H9 (cell line): ENCODE measurements at regions not wholly inside any gene's neighbourhood (a gene's known extent, or its start where the extent isn't known, plus 50 kb on each side); places are given as distances from the start of the nearest gene placed in this dataset.

Experiments
- DNase-seq: peaks from one replicate; pipeline ENCODE4 v3.0.0-alpha.2; 2017
- H2AFZ ChIP-seq: one replicate; pipeline ENCODE4 v1.6.1; 2013; ENCODE audit warnings: mild to moderate bottlenecking, low read length, control low read depth, moderate library complexity
- H2AK5ac ChIP-seq: 2 replicates; pipeline ENCODE4 v1.6.1; 2013; ENCODE audit warnings: low read length, control low read depth, mixed read lengths; ENCODE audit not compliant: insufficient read length
- H2BK120ac ChIP-seq: one replicate; pipeline ENCODE4 v1.6.1; 2013; ENCODE audit warnings: low read depth, mild to moderate bottlenecking, low read length, control low read depth, inconsistent platforms; ENCODE audit not compliant: poor library complexity, severe bottlenecking
- H2BK12ac ChIP-seq: 2 replicates; pipeline ENCODE4 v1.6.1; 2013; ENCODE audit warnings: low read length, control low read depth, mixed read lengths, low read depth; ENCODE audit not compliant: insufficient read length
- H2BK15ac ChIP-seq: 2 replicates; pipeline ENCODE4 v1.6.1; 2013; ENCODE audit warnings: low read depth, low read length, control low read depth
- H2BK20ac ChIP-seq: one replicate; pipeline ENCODE4 v1.6.1; 2013; ENCODE audit warnings: low read depth, mild to moderate bottlenecking, low read length, control low read depth, inconsistent platforms; ENCODE audit not compliant: poor library complexity, severe bottlenecking
- H2BK5ac ChIP-seq: 2 replicates; pipeline ENCODE4 v1.6.1; 2013; ENCODE audit warnings: low read length, control low read depth, mixed read lengths; ENCODE audit not compliant: insufficient read length
- H3K14ac ChIP-seq: 2 replicates; pipeline ENCODE4 v1.6.1; 2013; ENCODE audit warnings: low read length, control low read depth; ENCODE audit not compliant: insufficient read depth
- H3K18ac ChIP-seq: 2 replicates; pipeline ENCODE4 v1.6.1; 2013; ENCODE audit warnings: low read depth, mild to moderate bottlenecking, mixed read lengths, low read length, control low read depth; ENCODE audit not compliant: insufficient read length
- H3K23ac ChIP-seq: 2 replicates; pipeline ENCODE4 v1.6.1; 2013; ENCODE audit warnings: low read length, control low read depth, mixed read lengths, low read depth; ENCODE audit not compliant: insufficient read length
- H3K23me2 ChIP-seq: 2 replicates; pipeline ENCODE4 v1.6.1; 2013; ENCODE audit warnings: low read depth, mild to moderate bottlenecking, mixed read lengths, low read length, control low read depth; ENCODE audit not compliant: insufficient read length, poor library complexity, severe bottlenecking
- H3K27ac ChIP-seq: 2 replicates; pipeline ENCODE4 v1.5.1; 2013; ENCODE audit warnings: low read length, control low read depth, mixed read lengths, low read depth; ENCODE audit not compliant: insufficient read length
- H3K27me3 ChIP-seq: 2 replicates; pipeline ENCODE4 v1.6.1; 2013; ENCODE audit warnings: low read length, control low read depth, inconsistent platforms; ENCODE audit not compliant: insufficient read depth
- H3K4ac ChIP-seq: 2 replicates; pipeline ENCODE4 v1.6.1; 2013; ENCODE audit warnings: low read depth, mild to moderate bottlenecking, control low read depth, inconsistent platforms, low read length, moderate library complexity
- H3K4me1 ChIP-seq: 2 replicates; pipeline ENCODE4 v1.6.1; 2013; ENCODE audit warnings: low read length, control low read depth, inconsistent platforms; ENCODE audit not compliant: insufficient read depth
- H3K4me2 ChIP-seq: 2 replicates; pipeline ENCODE4 v1.6.1; 2013; ENCODE audit warnings: low read length, control low read depth, mixed read lengths; ENCODE audit not compliant: insufficient read length, insufficient read depth
- H3K56ac ChIP-seq: 2 replicates; pipeline ENCODE4 v1.6.1; 2013; ENCODE audit warnings: low read depth, mild to moderate bottlenecking, mixed read lengths, low read length, control low read depth; ENCODE audit not compliant: insufficient read length
- H3K79me1 ChIP-seq: 2 replicates; pipeline ENCODE4 v1.6.1; 2013; ENCODE audit warnings: low read depth, mild to moderate bottlenecking, moderate library complexity, low read length, control low read depth, inconsistent platforms; ENCODE audit not compliant: insufficient read depth, poor library complexity, severe bottlenecking
- H3K79me2 ChIP-seq: 2 replicates; pipeline ENCODE4 v1.6.1; 2013; ENCODE audit warnings: low read length, control low read depth, inconsistent platforms; ENCODE audit not compliant: insufficient read depth
- H3K9ac ChIP-seq: 2 replicates; pipeline ENCODE4 v1.6.1; 2013; ENCODE audit warnings: low read length, control low read depth, mixed read lengths; ENCODE audit not compliant: insufficient read length; ENCODE audit errors: extremely low read depth
- H3K9me3 ChIP-seq: one replicate; pipeline ENCODE4 v1.6.1; 2013; ENCODE audit warnings: low read depth, low read length, inconsistent platforms; ENCODE audit not compliant: control insufficient read depth
- H3T11ph ChIP-seq: one replicate; pipeline ENCODE4 v1.6.1; 2013; ENCODE audit warnings: mild to moderate bottlenecking, low read length, control low read depth, inconsistent platforms
- H4K20me1 ChIP-seq: one replicate; pipeline ENCODE4 v1.6.1; 2013; ENCODE audit not compliant: control insufficient read depth, insufficient read length, insufficient read depth
- H4K5ac ChIP-seq: 2 replicates; pipeline ENCODE4 v1.6.1; 2013; ENCODE audit warnings: low read depth, mild to moderate bottlenecking, mixed read lengths, low read length, control low read depth; ENCODE audit not compliant: insufficient read length
- H4K8ac ChIP-seq: replicated peaks from 2 replicates; pipeline ENCODE4 v1.6.1; 2013; ENCODE audit warnings: low read length, control low read depth, mixed read lengths, low read depth; ENCODE audit not compliant: insufficient read length
- H4K91ac ChIP-seq: 2 replicates; pipeline ENCODE4 v1.6.1; 2013; ENCODE audit warnings: low read depth, mild to moderate bottlenecking, moderate library complexity, mixed read lengths, low read length, control low read depth; ENCODE audit not compliant: insufficient read length
- H3K27ac Mint-ChIP-seq, 3 experiments: 2 replicates in 2 of 3; 3 replicates in 1 of 3; pipeline ENCODE4 v1.8.0; 2020 to 2021; ENCODE audit warnings: mixed read lengths in 3 of 3, mild to moderate bottlenecking in 1 of 3, moderate library complexity in 1 of 3
- H3K27me3 Mint-ChIP-seq: 2 replicates; pipeline ENCODE4 v1.8.0; 2021; ENCODE audit warnings: low read depth, mild to moderate bottlenecking, moderate library complexity, mixed read lengths
- H3K36me3 Mint-ChIP-seq, 3 experiments: 2 replicates in 2 of 3; 3 replicates in 1 of 3; pipeline ENCODE4 v1.8.0; 2020 to 2021; ENCODE audit warnings: low read depth in 3 of 3, mixed read lengths in 3 of 3; ENCODE audit not compliant: insufficient read depth in 1 of 3
- H3K4me1 Mint-ChIP-seq, 2 experiments: 2 replicates each; pipeline ENCODE4 v1.8.0; 2020; ENCODE audit warnings: mixed read lengths in 2 of 2
- H3K4me3 Mint-ChIP-seq, 2 experiments: 2 replicates in 1 of 2; 3 replicates in 1 of 2; pipeline ENCODE4 v1.8.0; 2020 to 2021; ENCODE audit warnings: mild to moderate bottlenecking in 2 of 2, mixed read lengths in 2 of 2, moderate library complexity in 1 of 2
- H3K9me3 Mint-ChIP-seq, 2 experiments: 2 replicates in 1 of 2; 3 replicates in 1 of 2; pipeline ENCODE4 v1.8.0; 2020; ENCODE audit warnings: mild to moderate bottlenecking in 2 of 2, mixed read lengths in 2 of 2, moderate library complexity in 1 of 2
- WGBS: extraction: QIAGEN DNeasy Blood & Tissue Kit; methylation state at CpG from one replicate; pipeline ENCODE4 v1.1.7; 2013; ENCODE audit warnings: missing lambda C conversion rate, low lambda C conversion rate, mixed read lengths; ENCODE audit not compliant: insufficient read length; ENCODE audit errors: extremely low coverage; 5-methylcytosine and 5-hydroxymethylcytosine counted together
- TF ChIP-seq, protein P1 (sequence below): fragments of 200-600 bp; sonication (generic); conservative IDR thresholded peaks from 3 replicates; pipeline ENCODE4 v1.8.0; 2021; ENCODE audit warnings: antibody characterized with exemption, mild to moderate bottlenecking

GRCh38 chr5:34534523-34535103 is 121.5 kb upstream of the RAI14 start:
- no peaks in the 10 kb centered on the region for H3K79me1 ChIP-seq
- no peaks in the 10 kb centered on the region for H3K9me3 ChIP-seq
- no peak overlapping the region for H2BK5ac ChIP-seq
- no peak overlapping the region for H2BK120ac ChIP-seq
- no peak overlapping the region for H2BK15ac ChIP-seq
- no peak overlapping the region for H2BK20ac ChIP-seq
- DNase-seq = no peak
- no peak overlapping the region for H3K56ac ChIP-seq
- H4K8ac ChIP-seq = no peak overlapping the region
- no CpG with 5 or more reads among the region's 4 CpGs for WGBS
- H3K27ac ChIP-seq = no peak overlapping the region
- Mint-ChIP-seq H3K36me3 (no peaks in the 10 kb centered on the region; a peak in 1 of 7 replicates), H3K27me3 (no peaks in the 10 kb centered on the region), H3K27ac (no peak overlapping the region), H3K4me1 (peaks cover 16 to 17% of the 10 kb centered on the region in 2 experiments), H3K4me3 (no peak overlapping the region), H3K9me3 (0 out of 5 replicates have a peak, but pooled peaks cover 0 to 2% of the 10 kb centered on the region in 2 experiments)
- no peak overlapping the region for H3K23ac ChIP-seq
- no peak overlapping the region for H2AK5ac ChIP-seq
- H3K27me3 ChIP-seq = no peaks in the 10 kb centered on the region
- no peaks in the 10 kb centered on the region for H3K79me2 ChIP-seq
- TF ChIP-seq, protein P1, sequence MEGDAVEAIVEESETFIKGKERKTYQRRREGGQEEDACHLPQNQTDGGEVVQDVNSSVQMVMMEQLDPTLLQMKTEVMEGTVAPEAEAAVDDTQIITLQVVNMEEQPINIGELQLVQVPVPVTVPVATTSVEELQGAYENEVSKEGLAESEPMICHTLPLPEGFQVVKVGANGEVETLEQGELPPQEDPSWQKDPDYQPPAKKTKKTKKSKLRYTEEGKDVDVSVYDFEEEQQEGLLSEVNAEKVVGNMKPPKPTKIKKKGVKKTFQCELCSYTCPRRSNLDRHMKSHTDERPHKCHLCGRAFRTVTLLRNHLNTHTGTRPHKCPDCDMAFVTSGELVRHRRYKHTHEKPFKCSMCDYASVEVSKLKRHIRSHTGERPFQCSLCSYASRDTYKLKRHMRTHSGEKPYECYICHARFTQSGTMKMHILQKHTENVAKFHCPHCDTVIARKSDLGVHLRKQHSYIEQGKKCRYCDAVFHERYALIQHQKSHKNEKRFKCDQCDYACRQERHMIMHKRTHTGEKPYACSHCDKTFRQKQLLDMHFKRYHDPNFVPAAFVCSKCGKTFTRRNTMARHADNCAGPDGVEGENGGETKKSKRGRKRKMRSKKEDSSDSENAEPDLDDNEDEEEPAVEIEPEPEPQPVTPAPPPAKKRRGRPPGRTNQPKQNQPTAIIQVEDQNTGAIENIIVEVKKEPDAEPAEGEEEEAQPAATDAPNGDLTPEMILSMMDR = no peak
- no peak overlapping the region for H4K5ac ChIP-seq
- no peaks in the 10 kb centered on the region for H3K23me2 ChIP-seq
- no peak overlapping the region for H3K18ac ChIP-seq
- no peak overlapping the region for H3K9ac ChIP-seq
- no peaks in the 10 kb centered on the region for H4K20me1 ChIP-seq
- no peak overlapping the region for H4K91ac ChIP-seq
- H2BK12ac ChIP-seq = no peak overlapping the region
- H3T11ph ChIP-seq = no peak overlapping the region
- H3K4me2 ChIP-seq = no peak overlapping the region
- no peak overlapping the region for H3K4ac ChIP-seq
- no peaks in the 10 kb centered on the region; the same call in 1 of the 2 replicates for H3K4me1 ChIP-seq
- no peak overlapping the region for H3K14ac ChIP-seq
- H2AFZ ChIP-seq = no peak overlapping the region
